HG03066 (cell line): ENCODE measurements at regions not wholly inside any gene's neighbourhood (a gene's known extent, or its start where the extent isn't known, plus 50 kb on each side); places are given as distances from the start of the nearest gene placed in this dataset.

ENCODE experiments used
- ATAC-seq: cut with Tn5 transposase; IDR thresholded peaks from one replicate; pipeline ENCODE4 v1.9.1; 2021; ENCODE audit warnings: low read depth; ENCODE audit not compliant: unreplicated experiment

DNA sequence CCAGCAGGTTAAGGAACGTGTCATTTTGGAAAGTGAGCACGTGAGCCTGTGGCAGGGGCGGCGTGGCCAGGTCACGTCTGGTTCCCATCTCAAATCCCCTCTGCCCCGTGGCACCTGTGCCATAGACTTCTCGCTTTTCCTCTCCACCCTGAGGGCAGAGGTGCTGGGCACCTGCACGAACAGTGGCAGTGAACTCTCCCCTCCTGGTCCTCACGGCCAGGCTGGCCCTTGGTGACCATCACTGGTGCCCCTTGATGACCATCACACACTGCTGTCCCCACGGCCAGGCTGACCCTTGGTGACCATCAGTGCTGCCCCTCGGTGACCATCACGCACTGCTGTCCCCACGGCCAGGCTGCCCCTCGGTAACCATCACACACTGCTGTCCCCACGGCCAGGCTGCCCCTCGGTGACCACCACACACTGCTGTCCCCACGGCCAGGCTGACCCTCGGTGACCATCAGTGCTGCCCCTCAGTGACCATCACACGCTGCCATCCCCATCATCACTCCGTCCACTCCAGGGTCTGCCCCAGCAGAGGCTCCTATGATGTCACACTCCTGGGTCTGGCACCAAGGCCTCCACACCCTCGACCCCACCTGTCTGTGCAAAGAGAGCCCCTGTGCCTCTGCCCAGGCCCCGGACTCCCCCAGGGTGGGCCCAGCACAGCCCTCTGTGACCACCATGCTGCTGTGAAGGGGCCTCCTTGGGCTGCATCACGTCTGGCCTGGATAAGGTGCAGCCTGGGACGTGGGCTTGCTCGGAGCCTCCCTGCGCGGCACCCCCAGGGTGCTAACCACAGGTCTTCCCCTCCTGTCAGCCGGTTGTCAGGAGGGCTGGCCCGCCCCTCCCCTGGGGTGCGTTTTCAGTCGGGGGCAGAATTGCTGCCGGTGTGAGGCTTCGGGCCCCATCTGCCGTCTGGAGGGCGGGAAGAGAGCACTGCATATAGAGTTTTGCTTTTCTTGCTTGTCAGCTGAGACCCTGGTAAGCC is 738.6 kb downstream of the BRD1 start:
- no peak for ATAC-seq

- no peak for ATAC-seq
Observed at GRCh38 chr22:49087716-49088601, 739.7 kb downstream of the BRD1 start.

DNA sequence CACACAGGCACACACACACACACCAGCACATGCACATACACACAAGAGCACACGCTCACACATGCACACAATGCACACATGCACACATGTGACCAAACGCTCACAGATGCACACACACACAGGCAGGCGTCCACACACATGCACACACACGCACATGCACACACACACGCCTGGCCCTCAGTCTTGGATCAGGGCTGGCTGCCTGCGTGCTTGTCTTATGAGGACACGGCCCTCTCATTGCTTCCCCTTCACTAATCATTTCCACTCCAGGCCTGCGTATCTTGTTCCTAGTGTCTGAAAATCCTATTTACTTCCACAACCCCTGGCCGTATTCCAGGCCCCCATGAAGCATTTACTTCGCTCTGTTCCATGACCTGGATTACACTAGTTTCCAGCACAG is 740.5 kb downstream of the BRD1 start:
- no peak for ATAC-seq

GRCh38 chr22:49086606-49087157 is 741.0 kb downstream of the BRD1 start:
- no peak for ATAC-seq

- no peak for ATAC-seq
Observed at GRCh38 chr22:49086181-49086580, 741.5 kb downstream of the BRD1 start.

GRCh38 chr22:49084206-49084605 is 743.5 kb downstream of the BRD1 start:
- no peak for ATAC-seq

DNA sequence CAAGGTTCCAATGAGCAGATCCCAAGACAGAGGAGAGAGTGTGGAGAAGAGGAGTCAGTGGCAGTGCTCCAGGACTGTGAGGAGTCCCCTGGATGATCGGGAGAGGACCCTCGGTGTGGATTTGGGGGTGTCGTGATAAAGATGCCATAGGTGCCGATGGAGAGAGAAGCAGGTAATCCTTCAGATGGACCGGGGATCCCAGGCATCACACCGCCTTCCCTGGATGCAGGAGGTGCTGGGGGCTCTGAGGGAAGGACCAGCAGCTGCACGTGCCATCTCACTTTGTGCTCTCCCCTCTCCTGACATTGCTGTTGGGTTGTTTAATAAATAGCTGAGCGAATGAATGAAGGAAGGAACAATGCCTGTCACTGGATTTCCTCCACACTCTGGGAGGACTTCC is 744.1 kb downstream of the BRD1 start:
- ATAC-seq: no peak

- no peak for ATAC-seq
Observed at GRCh38 chr22:49082451-49082850, 745.2 kb downstream of the BRD1 start.

- no peak for ATAC-seq
Observed at GRCh38 chr22:49081926-49082325, 745.7 kb downstream of the BRD1 start.

GRCh38 chr22:49081261-49081666 is 746.4 kb downstream of the BRD1 start:
- no peak for ATAC-seq

DNA sequence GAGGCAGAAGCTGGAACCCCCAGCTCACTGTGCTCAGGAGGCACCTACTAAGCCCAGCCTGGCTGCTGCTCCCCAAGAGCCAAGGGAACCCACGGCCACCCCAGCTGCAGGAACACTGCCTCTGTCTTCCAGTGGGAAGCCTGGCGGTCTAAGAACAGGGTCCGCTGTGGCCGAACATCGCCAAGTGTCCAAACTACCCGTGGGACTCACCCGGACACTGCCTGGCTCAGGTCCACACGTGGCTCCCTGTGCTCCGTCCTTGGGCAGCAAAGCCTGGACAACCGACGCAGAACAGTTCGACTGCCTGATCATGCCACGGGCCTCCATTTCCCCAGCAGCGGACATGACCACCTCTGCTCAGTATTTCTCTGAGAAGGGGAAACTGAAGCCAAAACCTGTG is 747.0 kb downstream of the BRD1 start:
- no peak for ATAC-seq

GRCh38 chr22:49079743-49080500 is 747.8 kb downstream of the BRD1 start:
- no peak for ATAC-seq

- no peak for ATAC-seq
Observed at GRCh38 chr22:49079027-49079725, 748.5 kb downstream of the BRD1 start.

- no peak for ATAC-seq
Observed at GRCh38 chr22:49078076-49078710, 749.5 kb downstream of the BRD1 start.

DNA sequence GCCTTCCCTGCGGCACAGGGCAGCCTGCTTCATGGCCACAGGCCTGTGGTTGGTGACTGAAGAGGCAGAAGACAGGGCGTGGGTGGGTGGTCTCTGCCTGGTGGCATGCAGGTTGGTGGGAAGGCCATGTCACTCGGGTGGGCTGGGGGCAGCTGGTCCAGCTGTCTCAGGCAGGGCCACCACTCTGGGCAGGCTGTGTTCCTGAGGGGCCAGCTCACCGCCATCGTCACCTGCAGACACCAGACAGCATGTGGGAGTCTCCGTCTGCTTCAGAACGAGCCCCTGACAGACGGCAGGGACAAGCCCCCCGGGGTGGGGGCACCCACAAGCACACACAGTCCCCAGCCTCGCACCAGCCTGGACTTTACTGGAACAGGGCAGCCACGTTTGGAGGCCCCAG is 750.1 kb downstream of the BRD1 start:
- ATAC-seq: no peak

DNA sequence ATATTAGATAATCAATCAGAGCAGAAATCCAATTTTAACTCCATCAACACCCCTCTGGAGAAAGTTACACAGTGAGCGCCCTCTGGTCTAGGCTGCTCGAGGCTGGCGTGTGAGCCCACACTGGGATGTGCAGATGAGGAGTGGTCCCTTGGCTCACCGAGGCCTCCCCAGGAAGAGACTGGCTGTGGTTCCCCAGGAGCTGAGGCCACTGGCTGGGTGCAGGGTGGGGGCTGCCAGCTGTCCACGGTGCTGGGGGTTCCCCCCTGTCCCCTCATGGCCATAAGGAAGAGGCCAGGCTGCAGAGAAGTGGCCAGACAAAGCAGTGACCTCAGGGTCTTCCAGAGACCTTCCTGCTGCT is 750.7 kb downstream of the BRD1 start:
- no peak for ATAC-seq

DNA sequence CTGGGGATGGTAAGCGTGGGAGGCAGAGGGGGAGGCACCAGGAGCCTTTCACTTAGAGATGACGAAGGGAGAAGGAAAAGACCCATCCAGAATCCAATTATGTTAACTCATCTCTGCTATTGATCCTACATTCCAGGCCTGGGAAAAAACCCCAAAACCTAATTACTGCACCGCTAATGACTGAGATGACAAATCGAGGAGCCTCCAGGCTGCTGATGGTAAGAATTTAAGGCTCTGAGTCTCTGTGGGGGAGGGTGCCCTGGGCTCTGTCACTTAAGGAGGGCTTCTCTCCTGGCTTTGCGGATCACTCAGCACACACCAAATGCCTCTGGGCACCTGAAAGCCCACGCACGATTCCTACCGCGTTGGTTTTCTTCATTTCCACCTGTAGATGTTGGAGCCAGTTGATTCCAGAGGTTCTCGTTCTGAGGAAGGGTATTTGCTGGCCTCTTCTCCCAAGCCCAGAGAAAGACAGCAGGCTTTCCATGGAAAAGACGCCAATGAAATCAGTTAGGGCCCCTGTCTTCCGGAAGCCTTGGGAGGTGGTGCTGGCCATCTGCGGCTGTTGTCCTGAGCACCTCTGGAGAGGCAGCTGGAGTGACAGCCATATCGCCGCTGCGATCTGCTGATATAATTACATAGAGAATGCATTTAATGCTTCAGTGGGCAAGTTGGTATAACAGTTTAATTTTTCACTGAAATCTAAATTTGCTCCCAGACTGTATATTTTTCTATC is 751.2 kb downstream of the BRD1 start:
- no peak for ATAC-seq

DNA sequence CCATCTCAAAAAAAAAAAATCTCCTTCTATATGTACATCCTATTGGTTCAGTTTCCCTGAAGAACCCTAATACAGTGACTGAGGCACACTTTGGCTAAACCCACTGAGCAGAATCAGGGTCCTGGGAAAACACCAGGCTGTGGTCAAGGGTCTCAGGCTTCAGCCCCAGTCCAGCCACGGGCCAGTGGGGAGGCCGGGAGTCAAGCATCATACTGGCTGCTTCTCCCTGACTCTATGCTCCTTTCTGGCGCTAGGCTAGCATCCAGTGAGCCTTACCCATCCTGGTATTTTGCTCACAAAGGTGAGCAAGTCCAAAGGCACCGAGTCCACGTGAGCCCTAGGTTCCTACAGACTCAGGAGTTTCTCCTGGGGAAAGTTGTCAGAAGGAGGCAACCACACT is 752.5 kb downstream of the BRD1 start:
- no peak for ATAC-seq
